ENCODE measurements at regions not wholly inside any gene's neighbourhood (a gene's known extent, or its start where the extent isn't known, plus 50 kb on each side); places are given as distances from the start of the nearest gene placed in this dataset.

- no peak for DNase-seq
Measured at GRCh38 chr2:207463433-207463832, 66.3 kb upstream of the CREB1 start.

- no peak for DNase-seq
Measured at GRCh38 chr2:207464007-207464406, 65.8 kb upstream of the CREB1 start.

GRCh38 chr2:207465894-207466293, 63.9 kb upstream of the CREB1 start:
- no peak for DNase-seq

GRCh38 chr2:207467716-207468347, 61.9 kb upstream of the CREB1 start:
- no peak for DNase-seq

- DNase-seq = no peak
Measured at GRCh38 chr2:207468488-207468887, 61.3 kb upstream of the CREB1 start.

GRCh38 chr2:207469451-207469850, 60.3 kb upstream of the CREB1 start:
- DNase-seq = no peak

GRCh38 chr2:207469943-207470729, 59.6 kb upstream of the CREB1 start:
- DNase-seq = no peak

- DNase-seq = no peak
Measured at GRCh38 chr2:207471261-207471660, 58.5 kb upstream of the CREB1 start.

- DNase-seq = no peak
Measured at GRCh38 chr2:207472343-207473048, 57.3 kb upstream of the CREB1 start.

- DNase-seq = peak; percentile 31
Measured at GRCh38 chr2:207473049-207473930, 56.5 kb upstream of the CREB1 start.

GRCh38 chr2:207473931-207474235, 55.9 kb upstream of the CREB1 start:
- DNase-seq = no peak

- peak; percentile 72 for DNase-seq
Measured at GRCh38 chr2:207474863-207475485, 54.8 kb upstream of the CREB1 start.

GRCh38 chr2:207475546-207475945, 54.2 kb upstream of the CREB1 start:
- DNase-seq = no peak

- no peak for DNase-seq
Measured at GRCh38 chr2:207477896-207478295, 51.9 kb upstream of the CREB1 start.

GRCh38 chr2:207478572-207478971, 51.2 kb upstream of the CREB1 start:
- DNase-seq = no peak

GRCh38 chr2:207479198-207479785, 50.5 kb upstream of the CREB1 start:
- no peak for DNase-seq
